ENCODE measurements at regions not wholly inside any gene's neighbourhood (a gene's known extent, or its start where the extent isn't known, plus 50 kb on each side); places are given as distances from the start of the nearest gene placed in this dataset.

- Histone ChIP-seq H3K23ac (ENCODE audit: insufficient read length, low read depth, low read length) (no peak overlapping the region), H2BK20ac (ENCODE audit: low read depth, low read length, poor library complexity, severe bottlenecking) (no peak overlapping the region), H3K27ac (ENCODE audit: insufficient read length, low read depth, low read length) (no peak overlapping the region), H3K14ac (ENCODE audit: insufficient read depth, low read length) (no peak overlapping the region), H2BK15ac (ENCODE audit: low read depth, low read length) (no peak overlapping the region), H3K79me2 (ENCODE audit: insufficient read depth, low read length) (no peaks in the 10 kb centered on the region), H3K9ac (ENCODE audit: extremely low read depth, insufficient read length, low read length) (no peak overlapping the region), H3K4me2 (ENCODE audit: insufficient read depth, insufficient read length, low read length) (no peak overlapping the region), H3K18ac (ENCODE audit: insufficient read length, low read depth, low read length) (no peak overlapping the region), H4K8ac (replicated peaks; ENCODE audit: insufficient read length, low read depth, low read length) (no peak overlapping the region), H3K79me1 (ENCODE audit: insufficient read depth, low read depth, low read length, poor library complexity, severe bottlenecking) (no peaks in the 10 kb centered on the region), H3K9me3 (ENCODE audit: control insufficient read depth, low read depth, low read length) (no peaks in the 10 kb centered on the region), H2BK12ac (ENCODE audit: insufficient read length, low read depth, low read length) (no peak overlapping the region), H2AK5ac (ENCODE audit: insufficient read length, low read length) (no peak overlapping the region), H3K4me1 (ENCODE audit: insufficient read depth, low read length) (no peaks in the 10 kb centered on the region), H2AFZ (ENCODE audit: low read length) (no peak overlapping the region), H3K4ac (ENCODE audit: low read depth, low read length) (no peak overlapping the region), H2BK5ac (ENCODE audit: insufficient read length, low read length) (no peak overlapping the region), H4K91ac (ENCODE audit: insufficient read length, low read depth, low read length) (no peak overlapping the region), H3K23me2 (ENCODE audit: insufficient read length, low read depth, low read length, poor library complexity, severe bottlenecking) (no peaks in the 10 kb centered on the region), H3T11ph (ENCODE audit: low read length) (no peak overlapping the region), H3K27me3 (ENCODE audit: insufficient read depth, low read length) (no peaks in the 10 kb centered on the region), H4K20me1 (ENCODE audit: control insufficient read depth, insufficient read depth, insufficient read length) (no peaks in the 10 kb centered on the region), H4K5ac (ENCODE audit: insufficient read length, low read depth, low read length) (no peak overlapping the region), H2BK120ac (ENCODE audit: low read depth, low read length, poor library complexity, severe bottlenecking) (no peak overlapping the region), H3K56ac (ENCODE audit: insufficient read length, low read depth, low read length) (no peak overlapping the region)
- Mint-ChIP-seq H3K27me3 (ENCODE audit: low read depth) (no peaks in the 10 kb centered on the region), H3K36me3 (ENCODE audit: insufficient read depth in 1 of 3, low read depth in 3 of 3) (no peaks in the 10 kb centered on the region), H3K4me3 (no peak overlapping the region), H3K27ac (no peak overlapping the region), H3K9me3 (no peaks in the 10 kb centered on the region), H3K4me1 (peaks cover 7 to 8% of the 10 kb centered on the region in 2 experiments)
- no CpG with 5 or more reads among the region's 2 CpGs for WGBS (ENCODE audit: extremely low coverage, insufficient read length, low lambda C conversion rate)
- DNase-seq, result no peak
- no peak for TF ChIP-seq CTCF (conservative IDR thresholded peaks at IDR 0.05)
Measured at GRCh38 chr4:20347531-20347930, 95.8 kb downstream of the SLIT2 start.
